ENCODE measurements at regions not wholly inside any gene's neighbourhood (a gene's known extent, or its start where the extent isn't known, plus 50 kb on each side); places are given as distances from the start of the nearest gene placed in this dataset.

GRCh38 chr6:154569156-154569862 is 58.8 kb upstream of the CNKSR3 start:
- no peak for DNase-seq
- Histone ChIP-seq H3K9ac (ENCODE audit: low read depth, low read length) (no peak overlapping the region), H3K36me3 (ENCODE audit: insufficient read depth, low read length) (no peaks in the 10 kb centered on the region), H3K79me2 (ENCODE audit: insufficient read depth, low read length) (no peaks in the 10 kb centered on the region), H3K4me1 (ENCODE audit: insufficient read depth, low read length) (no peaks in the 10 kb centered on the region), H3K4me2 (ENCODE audit: insufficient read depth, low read length) (no peak overlapping the region), H2AFZ (ENCODE audit: low read depth, low read length) (no peak overlapping the region), H4K20me1 (ENCODE audit: insufficient read depth, low read length) (no peaks in the 10 kb centered on the region), H3K27me3 (ENCODE audit: insufficient read depth, low read length, poor library complexity) (no peaks in the 10 kb centered on the region), H3K9me3 (ENCODE audit: insufficient read depth, low read length, severe bottlenecking) (no peaks in the 10 kb centered on the region), H3K27ac (ENCODE audit: low read length) (no peak overlapping the region), H3K4me3 (ENCODE audit: low read depth in 1 of 2, low read length in 2 of 2) (no peak overlapping the region)
- ATAC-seq (ENCODE audit: insufficient read depth, low read depth): no peak
- TF ChIP-seq EZH2 (IDR thresholded peaks at IDR 0.05; ENCODE audit: borderline replicate concordance, low read depth, low read length, severe bottlenecking) (no peak), CTCF (IDR thresholded peaks at IDR 0.05; ENCODE audit: borderline replicate concordance, extremely low read depth, low read length, poor library complexity, severe bottlenecking) (no peak)

- Histone ChIP-seq H3K79me2 (ENCODE audit: insufficient read depth, low read length) (no peaks in the 10 kb centered on the region), H3K4me3 (ENCODE audit: low read depth in 1 of 2, low read length in 2 of 2) (no peak overlapping the region), H3K9me3 (ENCODE audit: insufficient read depth, low read length, severe bottlenecking) (no peaks in the 10 kb centered on the region), H3K4me1 (ENCODE audit: insufficient read depth, low read length) (no peaks in the 10 kb centered on the region), H3K36me3 (ENCODE audit: insufficient read depth, low read length) (no peaks in the 10 kb centered on the region), H4K20me1 (ENCODE audit: insufficient read depth, low read length) (no peaks in the 10 kb centered on the region), H3K27ac (ENCODE audit: low read length) (no peak overlapping the region), H3K27me3 (ENCODE audit: insufficient read depth, low read length, poor library complexity) (no peaks in the 10 kb centered on the region), H3K9ac (ENCODE audit: low read depth, low read length) (no peak overlapping the region), H2AFZ (ENCODE audit: low read depth, low read length) (no peak overlapping the region), H3K4me2 (ENCODE audit: insufficient read depth, low read length) (no peak overlapping the region)
- TF ChIP-seq CTCF (IDR thresholded peaks at IDR 0.05; ENCODE audit: borderline replicate concordance, extremely low read depth, low read length, poor library complexity, severe bottlenecking) (no peak), EZH2 (IDR thresholded peaks at IDR 0.05; ENCODE audit: borderline replicate concordance, low read depth, low read length, severe bottlenecking) (no peak)
- ATAC-seq (ENCODE audit: insufficient read depth, low read depth) (no peak), DNase-seq (no peak)
Observed at GRCh38 chr6:154570505-154570904, 60.0 kb upstream of the CNKSR3 start.

GRCh38 chr6:154572556-154572955 is 62.1 kb upstream of the CNKSR3 start:
- H3K36me3 ChIP-seq (ENCODE audit: insufficient read depth, low read length): no peaks in the 10 kb centered on the region
- no peak overlapping the region for H3K4me3 ChIP-seq (ENCODE audit: low read depth in 1 of 2, low read length in 2 of 2)
- TF ChIP-seq CTCF (IDR thresholded peaks at IDR 0.05; ENCODE audit: borderline replicate concordance, extremely low read depth, low read length, poor library complexity, severe bottlenecking) (no peak), EZH2 (IDR thresholded peaks at IDR 0.05; ENCODE audit: borderline replicate concordance, low read depth, low read length, severe bottlenecking) (no peak)
- no peak overlapping the region for H3K9ac ChIP-seq (ENCODE audit: low read depth, low read length)
- H3K27ac ChIP-seq (ENCODE audit: low read length): no peak overlapping the region
- ATAC-seq (ENCODE audit: insufficient read depth, low read depth) (no peak), DNase-seq (no peak)
- no peak overlapping the region for H3K4me2 ChIP-seq (ENCODE audit: insufficient read depth, low read length)
- no peaks in the 10 kb centered on the region for H3K79me2 ChIP-seq (ENCODE audit: insufficient read depth, low read length)
- no peaks in the 10 kb centered on the region for H3K4me1 ChIP-seq (ENCODE audit: insufficient read depth, low read length)
- no peaks in the 10 kb centered on the region for H4K20me1 ChIP-seq (ENCODE audit: insufficient read depth, low read length)
- no peaks in the 10 kb centered on the region for H3K9me3 ChIP-seq (ENCODE audit: insufficient read depth, low read length, severe bottlenecking)
- H3K27me3 ChIP-seq (ENCODE audit: insufficient read depth, low read length, poor library complexity): no peaks in the 10 kb centered on the region
- H2AFZ ChIP-seq (ENCODE audit: low read depth, low read length): no peak overlapping the region

Data from DND-41 (cell line).